Stimulated activated CD8-positive, alpha-beta memory T cell treated with anti-CD3 and anti-CD28 coated beads, Interleukin-7, amount 100 ng/mL, for 1 hour (primary cell): ENCODE measurements at regions not wholly inside any gene's neighbourhood (a gene's known extent, or its start where the extent isn't known, plus 50 kb on each side); places are given as distances from the start of the nearest gene placed in this dataset.
"Not testable (repeated sequence)": the region's sequence is repeated elsewhere in the genome, so short reads cannot be mapped to it uniquely, and the experiment has no call there.

Experiments used
- DNase-seq, 2 donors: peaks; one replicate each; pipeline ENCODE4 v3.0.0-alpha.2; 2020; ENCODE audit warnings: low read depth in 2 of 2

- DNase-seq: no peak
These were observed 532.4 kb upstream of the SALL3 start for GRCh38 chr18:78447211-78447610.

DNA sequence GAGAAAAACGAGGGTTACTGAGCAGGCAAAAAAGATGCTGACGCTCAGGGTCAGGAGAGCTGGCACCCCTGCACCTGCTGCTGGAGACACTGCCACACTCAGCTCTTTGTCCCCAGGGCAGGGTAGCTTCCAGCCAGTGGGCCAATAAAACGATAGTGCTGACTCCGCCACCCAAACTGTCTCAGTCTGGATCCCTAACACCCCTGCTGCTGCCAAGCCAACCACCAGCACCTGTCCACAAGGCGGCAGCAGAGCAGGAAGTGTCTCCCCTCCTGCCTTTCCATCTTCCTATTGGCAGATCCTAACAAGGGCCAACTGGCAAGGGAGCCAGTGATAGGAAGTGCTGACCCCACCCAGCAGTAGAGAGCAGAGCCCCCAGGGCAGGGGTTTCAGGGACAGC lies 531.5 kb upstream of the SALL3 start:
- no peak for DNase-seq

DNA sequence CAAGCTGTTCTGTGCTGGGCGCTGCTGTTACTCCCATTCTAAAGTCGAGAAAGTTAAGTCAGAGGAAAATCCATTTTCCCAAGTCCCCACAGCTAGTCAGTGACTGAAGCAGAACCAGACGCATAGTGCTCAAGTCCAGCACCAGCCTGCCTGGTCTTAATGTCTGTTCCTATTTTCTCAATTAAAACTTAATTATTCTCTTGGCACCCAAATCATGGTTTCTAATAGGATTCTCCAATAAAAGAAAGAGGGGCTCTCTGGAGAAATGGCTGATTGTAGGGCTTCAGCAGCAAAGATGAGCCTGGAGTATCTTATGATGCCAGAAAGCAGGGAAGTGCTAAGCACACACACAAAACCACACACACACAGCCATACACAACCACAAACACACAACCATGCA lies 531.0 kb upstream of the SALL3 start:
- DNase-seq: no peak

- no peak for DNase-seq
These were observed 525.4 kb upstream of the SALL3 start for GRCh38 chr18:78454221-78454620.

DNA sequence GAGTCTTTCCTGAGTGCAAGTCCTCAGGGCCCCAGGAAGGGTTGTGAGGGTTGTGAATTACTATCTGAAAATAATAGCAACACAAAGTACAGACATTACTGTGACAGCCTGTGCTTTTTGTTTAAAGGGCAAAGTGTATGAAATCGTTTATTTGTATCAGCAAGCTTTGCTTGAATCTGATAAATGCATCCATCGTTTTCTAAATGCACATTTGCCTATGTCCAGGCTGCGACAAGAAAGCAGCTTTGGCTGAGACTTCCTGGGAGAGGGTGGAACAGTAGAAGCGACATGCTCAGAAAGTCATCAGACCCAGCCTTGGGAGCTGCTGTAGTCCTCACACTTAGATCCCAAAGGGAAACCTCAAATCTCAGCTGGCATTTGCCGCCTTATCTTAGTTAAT lies 524.2 kb upstream of the SALL3 start:
- no peak for DNase-seq

- no peak for DNase-seq
These were observed 522.6 kb upstream of the SALL3 start for GRCh38 chr18:78457011-78457410.

- no peak for DNase-seq
These were observed 521.9 kb upstream of the SALL3 start for GRCh38 chr18:78457731-78458130.

- DNase-seq: no peak
These were observed 521.3 kb upstream of the SALL3 start for GRCh38 chr18:78458356-78458755.

DNA sequence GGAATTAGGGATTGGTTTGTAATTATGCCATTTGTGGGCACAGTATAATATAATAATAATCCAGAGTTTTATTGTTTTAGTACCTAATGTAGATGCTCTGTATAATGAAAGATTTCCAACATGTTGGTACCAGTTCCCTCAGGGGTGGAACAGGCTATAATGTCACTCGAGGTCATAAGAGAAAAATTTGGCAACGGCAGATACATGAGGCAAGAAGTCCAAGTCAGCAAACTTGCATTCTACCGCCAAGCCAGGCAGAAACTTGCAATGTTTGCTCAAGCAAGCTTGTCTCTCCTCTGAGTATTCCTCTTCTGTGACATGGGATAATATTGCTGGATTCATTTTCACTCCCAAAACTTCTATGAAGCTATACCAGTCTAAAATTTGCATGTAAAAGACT lies 520.0 kb upstream of the SALL3 start:
- no peak for DNase-seq

DNA sequence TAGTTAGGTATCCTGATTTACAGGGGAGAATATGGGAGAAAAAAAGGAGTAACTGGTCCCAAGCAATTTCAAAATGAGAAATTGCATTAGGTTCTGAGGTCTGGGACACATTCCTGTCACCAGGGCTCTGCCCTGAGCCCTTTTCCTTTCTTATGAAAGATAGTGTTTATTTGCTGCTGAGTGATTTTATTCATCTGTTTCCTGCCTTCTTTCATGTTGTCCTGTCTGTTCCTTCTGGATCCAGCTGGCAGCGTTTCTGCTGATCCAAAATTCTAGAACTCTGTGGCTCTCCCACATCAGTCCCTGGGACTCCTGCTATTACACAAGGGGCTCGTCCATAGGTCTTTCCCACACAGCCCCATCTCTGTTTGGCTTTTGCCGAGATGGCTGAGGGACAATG lies 519.1 kb upstream of the SALL3 start:
- DNase-seq: no peak

DNA sequence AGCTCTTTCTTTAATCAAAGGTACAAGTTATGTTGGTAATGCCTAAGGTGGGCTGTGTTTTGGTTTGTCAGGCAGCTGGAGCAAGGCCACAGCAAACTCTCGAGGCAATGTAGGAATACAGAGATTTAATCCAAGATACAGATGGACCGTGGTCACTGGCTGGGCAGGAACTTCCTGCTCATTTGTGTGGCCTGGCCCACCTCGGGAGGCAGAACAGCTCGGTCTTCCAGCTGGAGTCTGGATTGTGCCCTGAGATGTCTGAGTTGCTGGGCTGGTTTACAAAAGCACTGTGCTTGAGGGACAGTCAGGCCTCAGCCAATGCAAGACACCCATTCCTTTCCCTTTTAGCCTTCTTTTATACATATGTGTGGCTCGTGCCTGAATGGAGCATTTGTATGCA lies 506.1 kb upstream of the SALL3 start:
- no peak for DNase-seq

DNA sequence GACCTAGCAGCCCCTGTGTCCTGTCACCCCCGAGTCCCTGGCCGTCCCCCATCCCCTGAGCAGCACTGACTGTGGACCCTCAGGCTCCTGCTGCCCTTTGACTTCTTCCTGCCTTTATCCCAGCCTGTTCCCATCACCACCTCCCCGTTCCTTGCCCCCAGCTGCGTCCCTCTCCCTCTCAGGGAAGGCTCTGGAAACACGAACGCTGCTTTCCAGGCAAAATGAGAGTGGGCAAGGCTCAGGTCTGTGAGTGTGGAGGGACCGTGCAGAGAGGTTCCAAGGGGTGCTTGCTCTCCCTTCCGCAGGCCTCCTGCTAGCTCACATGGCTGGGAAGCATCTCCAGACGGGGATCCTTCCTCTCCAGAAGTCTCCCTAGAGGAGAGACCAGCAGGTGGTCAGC lies 501.8 kb upstream of the SALL3 start:
- no peak for DNase-seq

DNA sequence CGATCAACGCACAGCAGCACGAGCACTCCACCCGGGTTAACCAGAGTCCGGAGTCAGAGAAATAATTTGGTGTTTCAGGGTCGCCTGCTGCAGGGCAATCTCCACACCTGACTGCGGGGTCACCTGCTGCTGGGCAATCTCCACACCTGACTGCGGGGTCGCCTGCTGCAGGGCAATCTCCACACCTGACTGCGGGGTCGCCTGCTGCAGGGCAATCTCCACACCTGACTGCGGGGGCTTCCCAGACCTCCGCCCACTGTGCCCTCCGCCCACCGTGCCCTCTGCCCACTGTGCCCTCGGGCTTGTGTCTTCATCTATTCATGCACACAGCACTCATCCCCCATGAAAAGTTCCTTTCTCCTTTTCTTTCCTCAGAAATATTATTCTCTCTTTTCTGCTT lies 500.2 kb upstream of the SALL3 start:
- no peak for DNase-seq

DNA sequence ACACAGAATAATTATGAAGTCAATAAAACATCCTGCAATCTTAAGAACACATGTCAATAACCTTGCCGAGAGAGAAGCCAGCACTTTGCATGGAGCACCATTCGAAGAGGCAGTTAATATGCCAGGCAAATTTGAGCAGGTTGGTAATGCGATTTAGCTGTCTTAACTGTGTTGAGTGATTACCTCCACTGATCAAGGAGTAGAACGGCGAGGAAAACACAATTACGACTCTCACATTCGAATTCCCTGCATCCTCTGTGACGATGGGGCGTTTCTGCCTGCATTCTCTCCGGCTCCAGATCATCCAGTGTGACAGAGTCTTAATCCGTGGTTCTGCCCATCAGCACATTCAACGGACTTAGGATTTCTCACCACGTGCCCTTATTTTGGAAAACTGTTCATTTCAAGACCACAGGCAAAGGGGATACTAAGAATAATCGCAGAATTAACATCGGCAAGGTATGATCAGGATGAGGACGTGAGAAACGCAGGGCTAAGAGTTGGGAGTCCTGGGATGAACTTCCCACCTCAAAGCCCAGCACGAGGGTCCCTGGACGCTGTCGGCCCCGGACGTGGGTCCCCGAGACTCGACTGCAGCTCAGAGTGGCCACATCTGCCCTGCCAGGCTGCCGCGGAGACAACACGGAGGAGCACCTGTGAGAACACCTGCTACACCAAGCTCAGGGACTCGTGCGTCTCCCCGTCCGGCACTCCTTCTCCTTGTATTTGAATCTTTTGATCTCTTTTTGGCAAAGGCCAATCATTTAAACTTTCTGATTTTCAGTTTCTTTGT lies 499.2 kb upstream of the SALL3 start:
- DNase-seq: no peak

GRCh38 chr18:78482378-78482777 lies 497.2 kb upstream of the SALL3 start:
- no peak for DNase-seq

GRCh38 chr18:78487649-78488048 lies 492.0 kb upstream of the SALL3 start:
- DNase-seq: no peak

GRCh38 chr18:78492064-78492812 lies 487.4 kb upstream of the SALL3 start:
- no peak for DNase-seq

GRCh38 chr18:78492813-78493371 lies 486.7 kb upstream of the SALL3 start:
- no peak for DNase-seq

- DNase-seq: not testable (repeated sequence)
These were observed 486.1 kb upstream of the SALL3 start for GRCh38 chr18:78493490-78493889.

DNA sequence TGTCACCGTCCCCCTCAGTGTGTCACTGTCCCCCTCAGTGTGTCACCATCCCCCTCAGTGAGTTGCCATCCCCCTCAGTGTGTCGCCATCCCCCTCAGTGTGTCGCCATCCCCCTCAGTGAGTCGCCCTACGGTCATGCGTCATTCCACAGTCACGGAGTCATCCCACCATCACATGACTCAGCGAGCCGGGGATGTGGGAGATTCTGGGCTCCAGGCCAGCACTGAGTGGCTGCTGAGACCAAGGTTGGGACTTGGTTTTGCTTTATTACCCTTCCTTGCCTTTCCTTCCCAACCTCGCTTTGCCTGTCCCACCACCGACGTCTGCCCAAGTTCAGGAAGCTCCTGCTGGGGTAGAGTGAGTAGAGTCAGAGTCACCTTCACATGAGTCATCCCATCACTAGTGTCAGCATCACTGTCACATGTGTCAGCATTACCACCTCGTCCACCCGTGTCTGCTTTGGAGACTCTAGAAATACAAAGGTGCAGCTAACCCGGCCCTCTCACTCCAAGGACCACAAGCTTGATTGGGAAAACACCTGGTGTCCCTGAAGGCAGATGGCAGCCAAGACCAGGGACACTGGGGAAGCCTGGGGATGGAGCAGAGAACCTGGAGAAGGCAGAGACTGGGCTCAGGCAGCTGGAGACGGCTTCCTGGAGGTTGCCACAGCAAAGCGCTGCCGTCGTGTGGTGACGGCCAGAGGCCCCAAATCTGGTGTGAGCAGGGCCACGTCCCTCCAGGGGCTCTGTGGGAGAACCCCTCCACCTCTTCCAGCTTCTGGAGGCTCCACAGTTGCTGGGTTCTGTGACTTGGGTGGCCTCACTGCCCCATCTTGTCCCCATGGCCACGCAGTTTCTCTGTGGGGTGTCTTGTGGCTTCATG lies 485.2 kb upstream of the SALL3 start:
- DNase-seq: no peak

DNA sequence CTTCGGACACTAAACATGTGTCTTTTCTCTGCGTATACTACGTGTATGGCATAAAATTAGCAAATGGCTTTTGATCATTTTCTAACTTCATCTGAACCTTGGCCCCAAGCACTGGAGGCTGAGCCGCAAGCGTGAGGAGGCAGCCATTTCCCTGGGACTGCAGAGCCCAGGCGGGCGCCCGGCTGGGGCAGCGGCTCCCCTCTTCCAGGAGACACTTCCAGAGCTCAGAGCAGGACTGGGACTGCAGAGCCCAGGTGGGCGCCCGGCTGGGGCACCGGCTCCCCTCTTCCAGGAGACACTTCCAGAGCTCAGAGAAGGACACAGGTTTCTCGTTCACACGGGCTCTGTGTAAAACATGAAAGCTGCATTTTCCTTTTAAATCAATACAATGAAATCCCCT lies 484.1 kb upstream of the SALL3 start:
- DNase-seq: no peak

DNA sequence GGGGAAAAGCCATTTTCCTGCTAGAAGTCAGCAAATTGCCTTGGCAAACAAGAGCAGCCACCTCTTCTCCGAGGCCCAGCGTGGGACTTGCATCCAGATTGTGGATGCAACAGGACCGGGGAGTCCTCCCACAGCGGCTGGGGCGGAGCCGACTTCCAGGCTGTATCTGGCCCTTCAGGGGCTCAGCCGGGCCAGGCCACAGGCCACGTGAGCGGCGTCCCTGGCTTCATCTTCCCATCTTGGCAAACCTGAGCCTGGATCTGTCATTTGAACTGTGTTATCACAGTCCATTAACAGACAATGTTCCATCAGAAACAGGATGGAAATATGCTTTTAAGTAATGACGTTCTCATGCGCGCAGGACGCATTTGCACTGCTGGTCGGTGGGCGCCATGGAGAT lies 483.5 kb upstream of the SALL3 start:
- DNase-seq: no peak
